Spleen (tissue), 7 donors: ENCODE measurements at regions not wholly inside any gene's neighbourhood (a gene's known extent, or its start where the extent isn't known, plus 50 kb on each side); places are given as distances from the start of the nearest gene placed in this dataset.

Source experiments
- POLR2A ChIP-seq, 3 donors: fragments of 450-650 bp; IDR thresholded peaks; one replicate each; pipeline ENCODE4 v1.5.1; 2017; ENCODE audit warnings: antibody characterized with exemption in 3 of 3, mild to moderate bottlenecking in 1 of 3
- POLR2AphosphoS5 ChIP-seq, 3 donors: sonication (generic); formaldehyde crosslinking; IDR thresholded peaks; one replicate each; pipeline ENCODE4 v1.5.1; 2017; ENCODE audit warnings: antibody characterized with exemption in 3 of 3
- TF ChIP-seq, protein P1 (sequence below), 11 experiments: fragments of 200-600 bp in 7 of 11; fragments of 450-650 bp in 4 of 11; sonication (generic) in 4 of 11; IDR thresholded peaks in 8 of 11; conservative IDR thresholded peaks in 3 of 11; 1 replicate in 7 of 11; 2 replicates in 4 of 11; pipeline versions ENCODE4 v1.4.0 to v1.8.0; 2016 to 2021; ENCODE audit warnings: antibody characterized with exemption in 11 of 11, inconsistent platforms in 4 of 11, mild to moderate bottlenecking in 1 of 11
- donor health status: DM: no; HTN: no; CAD: no; lungs with moderate emphysema.
- donor health status: DM: no; HTN: no; CAD: no.
- donor health status: DM: no; HTN: no; CAD: no.

DNA sequence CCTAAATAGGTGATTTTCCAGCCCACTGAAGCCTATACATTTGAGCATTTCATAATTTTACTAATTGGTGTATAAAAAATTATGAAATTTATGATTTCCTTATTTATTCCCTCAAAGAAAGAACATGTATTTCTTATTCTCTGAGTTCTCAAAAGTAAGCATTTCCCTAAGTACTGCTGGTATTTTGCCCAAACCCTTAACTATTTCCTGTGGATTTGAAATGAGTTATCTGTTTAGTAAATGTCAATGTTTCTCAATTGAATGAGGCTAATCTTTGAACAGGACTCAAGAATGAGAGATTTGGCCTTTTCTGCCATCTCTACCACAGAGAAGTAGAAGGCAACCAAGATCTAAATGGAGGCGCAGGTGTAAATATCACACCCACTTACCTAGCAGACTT, 751.7 kb downstream of the TLE1 start:
- TF ChIP-seq, protein P1, sequence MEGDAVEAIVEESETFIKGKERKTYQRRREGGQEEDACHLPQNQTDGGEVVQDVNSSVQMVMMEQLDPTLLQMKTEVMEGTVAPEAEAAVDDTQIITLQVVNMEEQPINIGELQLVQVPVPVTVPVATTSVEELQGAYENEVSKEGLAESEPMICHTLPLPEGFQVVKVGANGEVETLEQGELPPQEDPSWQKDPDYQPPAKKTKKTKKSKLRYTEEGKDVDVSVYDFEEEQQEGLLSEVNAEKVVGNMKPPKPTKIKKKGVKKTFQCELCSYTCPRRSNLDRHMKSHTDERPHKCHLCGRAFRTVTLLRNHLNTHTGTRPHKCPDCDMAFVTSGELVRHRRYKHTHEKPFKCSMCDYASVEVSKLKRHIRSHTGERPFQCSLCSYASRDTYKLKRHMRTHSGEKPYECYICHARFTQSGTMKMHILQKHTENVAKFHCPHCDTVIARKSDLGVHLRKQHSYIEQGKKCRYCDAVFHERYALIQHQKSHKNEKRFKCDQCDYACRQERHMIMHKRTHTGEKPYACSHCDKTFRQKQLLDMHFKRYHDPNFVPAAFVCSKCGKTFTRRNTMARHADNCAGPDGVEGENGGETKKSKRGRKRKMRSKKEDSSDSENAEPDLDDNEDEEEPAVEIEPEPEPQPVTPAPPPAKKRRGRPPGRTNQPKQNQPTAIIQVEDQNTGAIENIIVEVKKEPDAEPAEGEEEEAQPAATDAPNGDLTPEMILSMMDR (IDR thresholded peaks at IDR 0.05 in 8 of 11, conservative IDR thresholded peaks at IDR 0.05 in 3 of 11), result no peak
- TF ChIP-seq POLR2A (IDR thresholded peaks at IDR 0.05) (no peak), POLR2AphosphoS5 (IDR thresholded peaks at IDR 0.05) (no peak)
